ENCODE measurements at regions not wholly inside any gene's neighbourhood (a gene's known extent, or its start where the extent isn't known, plus 50 kb on each side); places are given as distances from the start of the nearest gene placed in this dataset.

DNA sequence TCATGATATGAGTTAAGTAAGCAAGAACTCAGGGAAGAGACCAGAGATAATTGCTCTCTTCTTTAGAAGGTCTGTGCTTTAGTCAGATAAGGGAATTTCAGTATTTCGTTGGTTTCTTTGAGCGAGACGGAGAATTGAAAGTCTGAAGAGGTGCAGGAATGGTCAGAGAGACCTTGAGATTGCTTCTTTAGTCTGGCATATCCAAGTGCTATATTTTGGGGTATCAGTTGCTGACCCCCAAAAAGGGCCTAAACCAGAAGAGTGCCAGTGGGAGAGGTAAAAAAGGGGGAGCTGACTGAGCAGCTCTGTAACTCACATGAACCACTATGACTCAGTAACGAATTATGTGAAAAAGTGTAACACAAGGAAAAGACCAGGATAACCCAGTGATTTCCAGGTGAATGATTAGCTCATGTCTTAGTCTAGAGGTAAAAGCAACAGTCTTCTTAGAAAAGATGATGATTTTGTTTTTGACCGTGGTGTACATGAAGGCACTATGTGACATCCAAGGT, 932.9 kb downstream of the TDRD15 start:
- TF ChIP-seq, protein P1, sequence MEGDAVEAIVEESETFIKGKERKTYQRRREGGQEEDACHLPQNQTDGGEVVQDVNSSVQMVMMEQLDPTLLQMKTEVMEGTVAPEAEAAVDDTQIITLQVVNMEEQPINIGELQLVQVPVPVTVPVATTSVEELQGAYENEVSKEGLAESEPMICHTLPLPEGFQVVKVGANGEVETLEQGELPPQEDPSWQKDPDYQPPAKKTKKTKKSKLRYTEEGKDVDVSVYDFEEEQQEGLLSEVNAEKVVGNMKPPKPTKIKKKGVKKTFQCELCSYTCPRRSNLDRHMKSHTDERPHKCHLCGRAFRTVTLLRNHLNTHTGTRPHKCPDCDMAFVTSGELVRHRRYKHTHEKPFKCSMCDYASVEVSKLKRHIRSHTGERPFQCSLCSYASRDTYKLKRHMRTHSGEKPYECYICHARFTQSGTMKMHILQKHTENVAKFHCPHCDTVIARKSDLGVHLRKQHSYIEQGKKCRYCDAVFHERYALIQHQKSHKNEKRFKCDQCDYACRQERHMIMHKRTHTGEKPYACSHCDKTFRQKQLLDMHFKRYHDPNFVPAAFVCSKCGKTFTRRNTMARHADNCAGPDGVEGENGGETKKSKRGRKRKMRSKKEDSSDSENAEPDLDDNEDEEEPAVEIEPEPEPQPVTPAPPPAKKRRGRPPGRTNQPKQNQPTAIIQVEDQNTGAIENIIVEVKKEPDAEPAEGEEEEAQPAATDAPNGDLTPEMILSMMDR (IDR thresholded peaks at IDR 0.05) = no peak
- TF ChIP-seq EP300 (IDR thresholded peaks at IDR 0.05) (no peak), POLR2A (IDR thresholded peaks at IDR 0.05) (no peak)

Measured in ovary (tissue), 3 donors.